ENCODE measurements at regions not wholly inside any gene's neighbourhood (a gene's known extent, or its start where the extent isn't known, plus 50 kb on each side); places are given as distances from the start of the nearest gene placed in this dataset.

DNA sequence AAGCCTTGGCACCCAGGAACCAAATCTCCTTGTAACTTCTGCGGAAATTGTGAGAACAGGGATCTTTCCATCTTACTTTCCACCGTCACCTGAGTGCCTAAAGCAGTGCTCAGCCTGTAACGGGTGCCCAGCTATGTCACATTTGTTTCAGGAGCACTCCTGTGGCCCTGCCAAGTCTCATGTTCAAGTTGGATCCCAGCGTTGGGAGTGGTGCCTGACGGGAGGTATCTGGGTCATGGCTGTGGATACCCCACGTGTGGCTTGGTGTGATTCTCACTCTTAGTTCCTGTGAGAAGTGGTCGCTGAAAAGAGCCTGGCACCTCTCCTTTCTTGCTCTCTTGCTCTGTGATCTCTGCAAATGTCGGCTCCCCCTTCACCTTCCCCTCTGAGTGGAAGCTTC lies 114.9 kb downstream of the UQCRFS1 start:
- no peak for DNase-seq (ENCODE audit: low read depth in 3 of 3, low spot score in 1 of 3)

DNA sequence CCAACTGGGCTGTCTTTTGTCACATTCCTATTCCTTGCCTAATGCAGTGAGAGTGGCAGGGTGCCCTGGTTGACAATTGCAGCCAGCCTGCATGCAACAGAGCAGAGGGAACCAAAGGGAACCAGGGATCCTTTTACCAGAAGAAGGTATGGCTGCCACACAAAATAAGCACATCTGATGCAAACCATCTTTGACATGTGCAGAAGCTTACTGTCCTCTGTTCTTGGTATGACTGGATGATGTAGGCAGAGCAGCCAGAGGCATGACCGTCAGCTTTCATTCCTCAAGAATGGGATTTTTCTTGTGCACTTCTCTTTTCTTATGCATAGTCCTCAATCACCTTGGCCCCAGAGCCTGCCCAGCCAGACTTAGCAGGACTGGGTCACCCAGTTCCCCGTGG lies 116.1 kb downstream of the UQCRFS1 start:
- DNase-seq (ENCODE audit: low read depth in 3 of 3, low spot score in 1 of 3) = no peak

DNA sequence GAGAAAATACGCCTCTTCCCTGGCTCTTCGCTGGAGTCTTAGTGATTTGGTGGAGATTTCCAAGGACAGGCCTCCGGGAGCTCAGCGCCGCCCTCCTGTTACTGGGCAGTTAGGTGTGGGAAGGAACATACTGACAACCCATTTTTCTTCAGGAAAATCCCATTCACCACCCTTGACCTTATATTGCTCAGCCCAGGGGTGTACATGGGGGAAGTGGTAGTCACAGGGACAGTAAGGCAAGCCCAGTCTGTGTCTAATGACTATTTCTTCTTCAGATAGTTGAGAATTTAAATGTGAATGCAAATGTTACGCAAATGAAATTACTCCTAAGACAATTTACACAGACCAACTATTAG lies 119.4 kb downstream of the UQCRFS1 start:
- no peak for DNase-seq (ENCODE audit: low read depth in 3 of 3, low spot score in 1 of 3)

DNA sequence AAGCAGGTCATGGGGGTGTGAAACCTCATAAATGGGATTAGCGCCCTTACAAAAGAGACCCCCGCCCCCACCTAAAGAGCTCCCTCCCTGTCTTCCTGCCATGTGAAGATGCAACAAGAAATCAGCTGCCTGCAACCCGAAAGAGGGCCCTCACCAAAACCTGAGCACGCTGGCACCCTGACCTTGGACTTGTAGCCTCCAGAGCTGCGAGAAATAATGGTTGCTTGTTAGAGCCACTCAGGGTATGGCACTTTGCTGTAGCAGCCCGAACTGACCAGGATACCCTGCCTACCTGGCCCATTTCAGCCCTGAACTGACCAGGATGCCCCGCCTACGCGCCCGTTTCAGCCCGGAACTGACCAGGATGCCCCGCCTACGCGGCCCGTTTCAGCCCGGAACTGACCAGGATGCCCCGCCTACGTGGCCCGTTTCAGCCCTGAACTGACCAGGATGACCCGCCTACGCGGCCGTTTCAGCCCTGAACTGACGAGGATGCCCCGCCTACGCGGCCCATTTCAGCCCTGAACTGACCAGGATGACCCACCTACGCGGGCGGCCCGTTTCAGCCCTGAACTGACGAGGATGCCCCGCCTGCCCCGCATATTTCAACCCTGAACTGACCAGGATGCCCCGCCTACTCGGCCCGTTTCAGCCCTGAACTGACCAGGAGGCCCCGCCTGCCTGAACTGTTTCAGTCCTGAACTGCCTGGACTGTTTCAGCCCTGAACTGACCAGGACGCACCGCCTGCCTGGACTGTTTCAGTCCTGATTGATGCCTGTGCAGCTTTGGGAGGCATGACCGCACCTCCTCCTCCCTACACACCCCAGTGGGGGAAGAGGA lies 120.0 kb downstream of the UQCRFS1 start:
- no peak for DNase-seq (ENCODE audit: low read depth in 3 of 3, low spot score in 1 of 3)

DNA sequence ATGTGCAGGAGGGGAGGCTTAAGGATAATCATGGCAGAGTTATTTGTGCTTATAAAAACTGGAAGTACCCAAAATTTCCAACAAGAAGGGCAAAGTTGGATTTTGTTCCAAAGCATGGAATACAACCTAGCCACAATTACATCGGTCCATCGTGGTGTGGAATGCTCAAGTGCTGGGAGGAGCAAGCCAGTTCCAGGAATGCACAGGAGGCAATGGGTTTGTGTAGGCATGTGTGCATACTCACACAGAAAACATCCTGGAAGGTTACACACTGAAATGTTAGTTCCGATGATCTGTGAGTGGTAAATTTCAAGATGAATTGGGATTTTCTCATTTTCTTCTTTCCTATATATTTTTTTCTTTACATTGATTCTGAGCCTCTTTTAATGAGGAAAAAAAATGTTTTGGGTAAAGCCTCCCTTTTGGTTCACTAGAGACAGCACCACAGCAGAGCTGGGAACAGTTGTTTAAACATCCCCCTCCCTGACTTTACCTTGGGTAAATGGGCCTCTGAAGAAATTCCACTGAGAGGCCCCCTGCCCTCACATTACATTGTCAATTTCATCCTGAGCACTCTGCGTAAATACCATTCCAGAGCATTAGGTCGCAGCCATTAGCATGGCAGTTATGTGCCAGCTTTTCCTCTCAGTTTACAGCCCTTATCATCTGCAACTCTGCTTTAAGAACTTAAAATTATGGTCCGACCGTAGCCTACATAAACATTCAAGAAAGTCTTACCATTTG lies 122.0 kb downstream of the UQCRFS1 start:
- DNase-seq (ENCODE audit: low read depth in 3 of 3, low spot score in 1 of 3) = no peak

DNA sequence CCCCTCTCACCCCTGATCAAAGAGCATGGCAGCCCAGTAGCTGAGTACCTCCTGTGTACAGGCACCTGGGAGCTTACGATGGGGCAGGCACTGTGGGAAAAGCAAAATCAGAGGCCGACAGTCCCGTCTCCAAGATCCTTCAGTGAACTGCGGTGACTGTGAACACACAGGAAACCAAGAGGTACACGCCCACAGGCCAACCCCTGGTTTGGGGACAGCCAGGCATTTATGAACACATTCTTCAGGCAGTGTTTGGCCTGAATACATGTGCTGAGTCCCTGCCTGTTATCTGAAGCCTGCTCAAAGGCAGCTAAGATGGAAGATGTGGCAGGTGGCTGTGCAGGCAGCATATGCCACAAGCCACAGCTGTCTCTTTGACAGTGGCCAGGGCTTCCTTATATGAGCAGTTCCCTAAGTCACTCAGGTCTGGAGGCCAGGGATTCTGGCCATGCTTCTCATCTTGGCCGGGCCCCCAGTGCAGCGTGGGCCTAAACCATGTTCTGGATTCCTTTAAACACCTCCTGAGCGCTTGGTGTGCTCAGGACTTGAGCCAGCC lies 123.6 kb downstream of the UQCRFS1 start:
- no peak for DNase-seq (ENCODE audit: low read depth in 3 of 3, low spot score in 1 of 3)

DNA sequence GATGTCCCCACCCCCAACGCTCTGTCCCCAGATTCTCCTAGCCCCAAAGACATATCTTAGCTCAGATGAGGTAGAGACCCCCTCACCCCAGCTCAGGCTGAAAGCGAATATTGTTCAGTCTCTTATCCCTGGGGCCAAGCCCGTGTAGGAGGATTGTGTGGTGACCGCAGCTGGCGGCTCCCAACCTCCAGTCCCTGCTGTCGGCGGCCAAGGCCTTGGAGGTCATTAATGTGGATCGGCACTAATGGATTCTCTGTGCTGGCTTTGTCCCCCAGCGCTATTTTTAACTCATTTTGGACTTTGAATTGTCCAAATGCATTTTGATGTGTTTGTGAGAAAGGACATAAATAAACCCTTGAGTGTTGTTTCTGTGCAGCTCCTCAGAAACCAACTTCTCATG lies 124.2 kb downstream of the UQCRFS1 start:
- DNase-seq (ENCODE audit: low read depth in 3 of 3, low spot score in 1 of 3) = no peak

DNA sequence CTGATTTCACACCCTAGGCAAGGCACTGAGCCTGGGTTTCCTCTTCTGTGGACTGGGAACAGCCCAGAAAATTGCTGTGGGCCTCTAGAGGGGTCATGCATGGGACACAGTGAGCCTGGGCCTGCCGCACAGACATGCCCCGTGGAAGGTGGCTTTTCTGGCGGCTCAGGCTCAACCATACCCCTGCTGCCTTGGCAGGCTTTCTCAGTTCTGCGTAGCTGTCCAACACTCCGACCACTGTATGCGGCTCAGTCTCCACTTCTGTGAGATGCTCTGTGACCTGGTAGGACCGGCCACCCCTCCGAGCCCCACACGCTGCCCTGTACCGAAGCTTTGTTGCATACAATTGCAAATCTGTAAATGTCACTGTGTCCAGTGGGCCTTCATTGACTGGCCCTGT lies 126.3 kb downstream of the UQCRFS1 start:
- no peak for DNase-seq (ENCODE audit: low read depth in 3 of 3, low spot score in 1 of 3)

DNA sequence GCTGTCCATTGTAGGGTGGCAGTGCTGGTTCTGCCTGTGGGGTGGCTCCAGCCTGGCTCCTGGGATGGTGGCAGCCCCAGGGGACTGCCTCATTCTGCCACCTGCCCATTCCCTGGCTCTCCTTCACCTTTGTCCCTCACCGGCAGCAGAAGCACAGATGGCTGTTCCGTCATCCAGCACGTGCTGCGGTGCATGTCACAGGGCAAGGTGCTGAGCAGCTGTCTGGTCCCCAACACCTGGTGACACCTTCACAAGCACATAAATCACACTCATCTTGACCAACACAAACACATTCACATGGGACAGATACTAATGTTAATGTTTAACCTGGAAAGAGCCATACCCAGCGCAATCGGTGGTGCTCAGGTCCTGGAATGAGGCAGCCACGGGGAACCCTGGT lies 126.8 kb downstream of the UQCRFS1 start:
- no peak for DNase-seq (ENCODE audit: low read depth in 3 of 3, low spot score in 1 of 3)

DNA sequence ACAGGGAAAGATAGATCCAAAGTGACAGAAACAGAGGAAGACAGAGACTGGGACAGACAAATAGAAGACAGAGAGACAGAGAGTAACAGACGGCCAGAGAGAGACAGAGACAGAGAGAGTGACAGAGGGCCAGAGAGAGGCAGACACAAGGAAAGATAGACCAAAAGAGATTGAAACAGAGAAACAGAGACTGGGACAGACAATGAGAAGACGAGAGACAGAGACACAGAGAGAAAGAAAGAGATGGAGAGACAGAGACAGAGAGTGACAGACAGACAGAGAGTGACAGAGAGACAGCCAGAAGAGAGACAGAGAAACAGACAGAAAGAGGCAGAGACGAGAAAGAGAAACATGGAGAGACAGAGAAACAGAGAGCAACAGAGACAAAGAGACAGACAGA lies 127.3 kb downstream of the UQCRFS1 start:
- no peak for DNase-seq (ENCODE audit: low read depth in 3 of 3, low spot score in 1 of 3)

DNA sequence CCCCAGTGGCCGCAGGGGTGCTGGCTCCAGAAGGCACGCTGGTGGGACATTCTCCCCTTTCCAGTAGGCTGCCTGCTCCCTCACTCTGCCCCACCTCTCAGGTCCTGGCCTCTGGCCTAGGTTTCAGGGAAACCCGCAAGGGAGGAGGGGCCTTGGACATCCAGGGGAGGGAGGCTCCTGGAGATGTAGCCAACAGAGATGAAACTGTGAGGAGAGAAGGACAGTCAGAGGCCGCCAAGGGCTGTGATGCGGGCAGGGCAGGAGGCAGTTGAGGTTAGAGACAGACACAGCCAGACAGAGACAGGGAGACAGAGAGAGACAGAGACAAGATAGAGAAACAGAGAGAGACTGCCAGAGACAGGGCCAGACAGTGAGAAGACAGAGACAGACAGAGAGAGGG lies 127.7 kb downstream of the UQCRFS1 start:
- no peak for DNase-seq (ENCODE audit: low read depth in 3 of 3, low spot score in 1 of 3)

DNA sequence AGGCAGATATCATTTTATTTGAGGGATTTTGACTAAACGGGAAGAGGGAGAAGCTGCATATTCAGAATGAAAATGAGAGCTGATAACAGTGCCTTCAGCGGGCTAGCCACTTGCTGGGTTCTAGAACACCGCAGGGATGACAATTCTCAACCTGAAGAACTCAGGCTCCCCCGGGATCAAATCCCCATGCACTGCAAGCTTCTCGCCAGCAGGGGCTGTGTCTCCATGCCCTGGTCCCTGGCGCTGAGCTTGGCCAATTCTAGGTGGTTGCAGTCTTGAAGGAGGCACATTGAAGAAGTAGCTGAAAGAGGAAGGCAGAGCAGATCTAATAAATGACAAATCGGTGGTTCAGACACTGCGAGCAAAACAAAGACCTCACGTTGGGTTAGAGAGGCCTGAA lies 128.7 kb downstream of the UQCRFS1 start:
- DNase-seq (ENCODE audit: low read depth in 3 of 3, low spot score in 1 of 3) = no peak

DNA sequence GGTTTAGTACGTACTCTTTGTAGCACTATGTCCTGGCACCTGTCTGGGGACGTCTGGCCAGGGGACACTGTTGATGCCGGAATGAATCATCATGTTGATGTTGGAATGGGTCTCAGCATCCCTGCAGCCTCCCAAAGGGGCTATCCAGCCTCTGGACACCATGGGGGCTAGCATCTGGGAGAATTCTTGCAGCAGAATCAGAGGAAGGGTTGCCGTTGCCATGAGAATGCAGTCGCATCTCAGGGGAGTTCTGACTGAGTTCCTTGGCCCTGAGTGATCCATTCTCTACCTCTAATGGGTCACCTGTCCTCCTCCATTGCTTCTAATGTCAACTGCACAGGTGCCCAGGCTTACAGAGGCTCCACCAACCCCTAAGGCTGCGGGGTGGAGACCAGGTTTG lies 129.1 kb downstream of the UQCRFS1 start:
- DNase-seq (ENCODE audit: low read depth in 3 of 3, low spot score in 1 of 3) = no peak

DNA sequence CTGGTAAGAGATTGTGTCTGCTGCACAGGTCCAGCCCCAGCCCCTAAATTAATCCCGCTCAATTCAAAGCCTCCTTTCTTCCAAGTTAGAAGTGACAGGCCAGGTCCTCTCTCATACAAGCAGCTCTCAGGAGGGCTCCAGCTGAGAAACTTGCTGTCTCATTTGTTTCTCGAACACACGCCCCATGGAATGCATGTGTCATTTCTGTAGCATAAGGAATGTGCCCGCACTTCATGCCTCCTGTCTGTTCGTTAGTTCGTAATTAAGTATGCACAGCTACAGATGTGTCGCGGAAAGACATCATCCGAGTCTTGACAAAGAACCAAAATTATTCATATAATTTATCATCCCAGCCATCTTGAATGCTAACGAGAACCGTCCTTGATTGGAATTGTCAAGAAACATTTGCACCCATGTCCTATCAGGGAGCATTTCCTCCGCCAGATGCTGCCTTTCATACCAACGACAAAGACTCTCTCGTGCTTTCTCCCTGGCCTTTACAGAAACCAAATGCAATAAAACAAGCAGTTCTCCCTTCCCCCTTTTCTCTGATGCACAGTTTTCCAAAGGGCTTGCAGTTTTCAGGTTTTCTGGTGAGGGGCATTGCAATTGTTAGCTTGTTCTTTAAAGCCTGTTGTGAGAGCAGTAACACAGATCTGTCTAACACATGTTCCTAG lies 133.5 kb downstream of the UQCRFS1 start:
- DNase-seq (ENCODE audit: low read depth in 3 of 3, low spot score in 1 of 3) = no peak

DNA sequence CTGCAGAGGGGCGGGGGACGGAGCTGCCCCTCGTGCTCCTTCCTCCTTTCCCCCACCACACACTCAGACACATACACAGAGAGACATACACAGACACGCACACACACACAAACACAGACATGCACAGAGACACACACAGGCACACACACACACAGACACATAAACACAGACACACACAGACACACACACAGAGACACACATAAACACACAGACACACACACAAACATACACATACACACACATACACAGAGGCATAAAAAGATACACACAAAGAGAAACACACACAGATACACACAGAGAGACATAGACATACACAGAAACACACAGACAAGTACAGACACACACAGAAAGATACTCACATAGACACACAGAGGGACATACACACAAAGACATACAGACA lies 136.0 kb downstream of the UQCRFS1 start:
- no peak for DNase-seq (ENCODE audit: low read depth in 3 of 3, low spot score in 1 of 3)

DNA sequence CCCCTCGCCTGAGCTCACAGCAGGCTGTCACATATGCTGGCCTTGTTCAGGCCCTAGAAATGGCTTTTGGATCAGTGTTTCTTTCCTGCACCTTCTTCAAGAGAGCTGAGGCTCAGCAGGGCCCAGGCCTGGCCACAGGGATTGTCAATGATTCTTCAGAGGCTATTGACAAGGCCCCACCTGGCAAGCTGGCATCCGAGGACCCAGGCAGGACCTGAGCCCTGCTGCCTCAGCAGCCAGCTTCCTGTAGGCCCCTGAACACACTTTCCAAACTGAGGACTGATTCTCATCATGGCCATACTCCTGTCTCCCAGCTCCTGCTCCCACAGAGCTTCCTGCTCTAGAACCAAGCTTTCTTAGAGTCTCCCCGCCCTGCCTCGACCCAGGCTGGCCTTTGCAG lies 136.8 kb downstream of the UQCRFS1 start:
- no peak for DNase-seq (ENCODE audit: low read depth in 3 of 3, low spot score in 1 of 3)

DNA sequence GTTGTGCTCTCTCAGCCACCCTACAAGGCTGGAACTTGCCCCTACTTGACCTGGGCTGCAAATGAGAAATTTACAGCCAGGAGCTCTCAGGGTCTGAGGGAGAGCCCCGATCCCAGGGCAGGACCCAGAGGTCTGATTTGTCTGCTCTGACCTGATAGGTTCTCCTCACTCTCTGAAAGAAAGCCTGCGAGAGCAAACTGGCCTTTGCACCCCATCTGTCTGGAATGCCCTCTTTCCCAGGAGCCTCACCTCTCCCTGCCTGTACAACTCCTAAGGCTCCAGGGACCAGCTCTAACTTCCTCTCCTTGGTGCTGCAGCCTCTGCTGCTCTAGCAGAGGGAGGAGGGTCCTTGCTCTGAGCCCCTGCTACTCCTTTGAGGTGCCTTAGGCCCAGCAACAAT lies 137.8 kb downstream of the UQCRFS1 start:
- DNase-seq (ENCODE audit: low read depth in 3 of 3, low spot score in 1 of 3) = no peak

DNA sequence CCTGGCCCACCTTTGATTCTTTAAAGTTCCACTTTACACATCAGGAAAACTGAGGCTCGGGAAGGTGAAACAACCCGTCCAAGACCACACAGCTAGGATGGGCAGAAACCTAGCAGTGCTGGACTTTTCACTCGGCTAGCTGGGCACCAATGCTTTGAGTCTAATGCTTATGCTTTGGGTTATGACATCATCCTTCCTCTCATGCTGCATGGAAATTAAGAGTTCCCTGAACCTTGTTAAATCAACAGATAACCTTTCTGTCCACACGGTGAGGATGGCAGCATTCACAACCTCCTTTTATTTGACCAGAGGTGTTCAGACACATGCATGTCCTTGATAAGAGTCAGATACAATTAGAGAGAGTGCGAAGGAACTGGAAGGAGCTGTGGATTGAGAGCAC lies 138.4 kb downstream of the UQCRFS1 start:
- DNase-seq (ENCODE audit: low read depth in 3 of 3, low spot score in 1 of 3) = no peak

DNA sequence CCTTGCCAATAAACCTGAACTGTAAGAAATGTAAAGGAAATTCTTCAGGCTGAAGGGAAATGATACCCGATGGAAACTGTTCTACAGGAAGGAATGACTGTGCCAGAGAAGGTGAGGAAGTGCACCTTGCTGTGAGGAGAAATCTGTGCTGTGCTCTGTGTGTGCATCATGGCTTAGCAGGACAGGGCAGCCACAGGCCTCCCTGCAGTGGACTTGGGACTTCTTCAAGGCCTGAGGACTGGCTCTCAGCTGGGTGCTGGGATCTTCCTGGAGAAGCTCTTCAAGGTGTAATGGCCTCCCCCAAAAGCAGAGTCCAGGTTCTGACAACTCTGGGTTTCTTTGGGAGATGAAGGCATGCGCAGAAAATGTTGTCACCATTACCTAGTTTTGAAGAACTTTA lies 145.1 kb downstream of the UQCRFS1 start:
- DNase-seq (ENCODE audit: low read depth in 3 of 3, low spot score in 1 of 3) = no peak

DNA sequence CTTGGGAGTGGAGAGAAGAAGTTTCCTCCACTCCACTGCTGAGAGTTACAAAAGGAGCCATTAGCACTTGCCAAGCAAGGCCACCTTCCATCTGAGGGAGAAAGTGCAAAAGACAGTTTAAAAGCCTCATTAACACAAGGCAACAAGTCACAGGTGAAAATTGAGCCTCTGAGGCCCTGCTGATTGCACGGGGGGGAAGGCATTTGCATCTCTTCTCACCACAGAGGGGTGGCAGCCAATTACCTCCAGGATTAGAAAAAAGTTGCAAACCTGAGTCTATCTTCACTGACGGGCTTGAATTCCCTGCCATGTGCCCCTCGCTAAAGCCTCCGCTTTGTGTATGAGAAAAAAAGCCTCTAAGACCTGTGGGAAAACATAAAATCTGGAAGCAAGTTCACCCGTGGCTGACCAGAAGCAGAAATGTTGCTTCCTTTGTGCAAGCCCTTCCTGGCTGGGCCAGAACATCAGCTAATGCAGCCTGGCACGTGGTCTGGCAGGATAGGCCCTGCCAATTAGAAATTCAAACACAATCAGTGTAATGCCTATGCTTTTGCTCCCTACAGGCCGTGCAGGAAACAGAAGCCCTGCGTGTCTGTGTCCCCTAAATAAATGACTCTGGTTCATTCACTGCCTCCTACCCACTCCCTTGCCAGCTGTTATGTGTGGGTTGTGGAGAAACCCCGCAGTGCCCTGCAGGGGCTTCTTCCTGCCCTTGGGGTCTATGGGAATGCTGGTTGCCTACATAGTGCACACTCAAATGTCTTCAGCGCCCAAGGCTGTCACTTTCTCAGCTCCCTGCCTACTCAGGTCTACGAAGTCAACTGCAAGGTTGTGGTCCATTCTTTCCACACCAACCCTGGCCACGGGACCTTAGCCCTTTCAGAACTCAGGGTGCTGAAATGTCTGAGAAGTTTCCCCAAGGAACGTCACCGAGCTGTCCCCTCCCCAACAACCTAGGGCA lies 150.2 kb downstream of the UQCRFS1 start:
- no peak for DNase-seq (ENCODE audit: low read depth in 3 of 3, low spot score in 1 of 3)

Measured in stimulated activated CD4-positive, alpha-beta T cell treated with anti-CD3 and anti-CD28 coated beads, TNF-alpha, amount 100 ng/mL, for 1 hour (primary cell).